Activated naive CD8-positive, alpha-beta T cell treated with anti-CD3 and anti-CD28 coated beads for 36 hours (primary cell): ENCODE measurements at regions not wholly inside any gene's neighbourhood (a gene's known extent, or its start where the extent isn't known, plus 50 kb on each side); places are given as distances from the start of the nearest gene placed in this dataset.

Experiments
- DNase-seq: peaks from one replicate; pipeline ENCODE4 v3.0.0; 2021
- H3K27ac Mint-ChIP-seq: one replicate; pipeline ENCODE4 v1.8.0; 2022; ENCODE audit warnings: mild to moderate bottlenecking, moderate library complexity, mixed read lengths
- H3K27me3 Mint-ChIP-seq: one replicate; pipeline ENCODE4 v1.8.0; 2022; ENCODE audit warnings: mild to moderate bottlenecking, mixed read lengths
- H3K36me3 Mint-ChIP-seq: one replicate; pipeline ENCODE4 v1.8.0; 2021; ENCODE audit warnings: mild to moderate bottlenecking, mixed read lengths
- H3K4me1 Mint-ChIP-seq: one replicate; pipeline ENCODE4 v1.8.0; 2021; ENCODE audit warnings: mixed read lengths
- H3K4me3 Mint-ChIP-seq: one replicate; pipeline ENCODE4 v1.8.0; 2022; ENCODE audit warnings: mild to moderate bottlenecking, moderate library complexity, mixed read lengths
- H3K9me3 Mint-ChIP-seq: one replicate; pipeline ENCODE4 v1.8.0; 2022; ENCODE audit warnings: mixed read lengths

DNA sequence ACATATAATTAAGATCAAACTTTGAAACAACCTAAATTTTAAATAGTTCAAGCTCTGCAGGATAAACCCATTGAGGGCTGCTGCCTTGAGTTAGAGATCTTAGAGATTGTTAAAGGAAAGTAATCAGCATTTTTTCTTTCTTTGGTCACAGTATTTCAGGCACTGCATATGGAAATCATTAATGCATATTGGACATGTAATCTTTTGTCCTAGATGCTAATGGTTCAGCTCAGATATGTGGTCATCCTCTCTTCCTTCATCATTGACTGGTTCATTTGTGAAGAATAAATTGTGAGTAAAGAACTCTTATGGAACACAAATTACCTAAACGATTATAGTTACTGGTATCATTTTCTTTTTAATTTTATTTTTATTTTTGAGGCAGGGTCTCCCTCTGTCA lies 82.0 kb upstream of the PRLR start:
- H3K4me3 Mint-ChIP-seq, result no peak overlapping the region
- H3K36me3 Mint-ChIP-seq, result no peaks in the 10 kb centered on the region
- no peak overlapping the region for H3K27ac Mint-ChIP-seq
- H3K9me3 Mint-ChIP-seq, result no peaks in the 10 kb centered on the region
- H3K4me1 Mint-ChIP-seq, result peaks cover 3% of the 10 kb centered on the region
- H3K27me3 Mint-ChIP-seq, result peaks cover 36% of the 10 kb centered on the region
- no peak for DNase-seq

DNA sequence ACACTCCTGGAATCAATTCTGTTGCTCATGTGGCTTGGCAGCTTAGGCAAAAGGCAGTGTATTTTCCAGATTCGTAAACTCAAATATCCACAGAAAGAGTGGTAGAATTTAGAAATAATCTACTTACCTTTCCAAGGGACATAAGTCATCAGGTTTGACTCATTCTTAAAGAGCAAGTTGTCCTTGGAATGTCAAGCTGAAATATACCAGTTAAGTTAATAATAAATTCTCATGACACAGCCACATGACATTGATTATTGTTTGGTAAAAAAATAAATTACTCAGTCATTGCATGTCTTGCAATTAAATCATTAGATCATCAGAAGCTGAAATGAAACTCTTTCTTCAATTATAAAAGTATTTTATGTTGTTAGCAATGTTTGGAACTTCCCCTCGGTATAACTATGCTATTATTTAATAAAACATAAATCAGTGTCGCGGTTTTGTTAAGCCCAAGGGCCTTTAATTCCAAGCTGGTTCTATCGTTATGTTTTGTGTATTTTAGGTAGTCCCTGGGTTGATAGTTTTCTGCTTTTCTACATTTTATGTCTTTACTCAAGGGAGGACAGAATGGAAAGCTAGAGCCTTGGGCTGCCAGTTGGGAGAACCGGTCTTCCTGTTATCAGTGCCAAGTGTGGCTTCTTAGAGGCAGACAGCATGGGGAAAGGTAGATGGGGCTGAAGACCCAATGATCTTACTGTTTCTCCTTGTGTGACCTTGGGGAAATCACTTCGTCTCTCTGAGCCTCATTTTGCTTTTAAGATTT lies 79.3 kb upstream of the PRLR start:
- Mint-ChIP-seq H3K9me3 (no peaks in the 10 kb centered on the region), H3K4me3 (no peak overlapping the region), H3K27ac (no peak overlapping the region)

DNA sequence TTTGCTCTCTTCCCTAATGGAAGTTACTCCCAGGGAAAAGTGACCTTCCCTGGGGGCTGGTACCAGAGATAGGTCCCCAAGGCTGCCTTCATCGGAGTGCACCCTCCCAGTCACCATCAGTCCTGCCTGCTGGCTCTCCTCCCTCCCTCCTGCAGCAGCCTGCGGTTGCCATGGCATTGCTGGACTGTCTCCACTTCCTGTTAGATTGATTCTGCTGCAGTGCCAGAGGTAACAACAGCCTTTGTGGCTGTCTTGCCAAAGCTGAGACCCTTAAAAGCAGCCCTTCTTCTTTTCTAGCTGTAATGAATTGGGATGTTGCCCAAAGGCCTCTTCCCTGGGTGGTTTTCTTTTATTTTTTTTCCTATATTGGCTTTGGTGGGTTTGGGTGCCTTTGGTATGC lies 78.1 kb upstream of the PRLR start:
- Mint-ChIP-seq H3K36me3 (no peaks in the 10 kb centered on the region), H3K9me3 (no peaks in the 10 kb centered on the region), H3K27ac (no peak overlapping the region), H3K4me1 (no peaks in the 10 kb centered on the region), H3K4me3 (no peak overlapping the region), H3K27me3 (peaks cover 44% of the 10 kb centered on the region)
- no peak for DNase-seq

More for the DNA sequence above, 79.3 kb upstream of the PRLR start:
- DNase-seq, result no peak
- Mint-ChIP-seq H3K27me3 (peaks cover 49% of the 10 kb centered on the region), H3K36me3 (no peaks in the 10 kb centered on the region), H3K4me1 (no peaks in the 10 kb centered on the region)

DNA sequence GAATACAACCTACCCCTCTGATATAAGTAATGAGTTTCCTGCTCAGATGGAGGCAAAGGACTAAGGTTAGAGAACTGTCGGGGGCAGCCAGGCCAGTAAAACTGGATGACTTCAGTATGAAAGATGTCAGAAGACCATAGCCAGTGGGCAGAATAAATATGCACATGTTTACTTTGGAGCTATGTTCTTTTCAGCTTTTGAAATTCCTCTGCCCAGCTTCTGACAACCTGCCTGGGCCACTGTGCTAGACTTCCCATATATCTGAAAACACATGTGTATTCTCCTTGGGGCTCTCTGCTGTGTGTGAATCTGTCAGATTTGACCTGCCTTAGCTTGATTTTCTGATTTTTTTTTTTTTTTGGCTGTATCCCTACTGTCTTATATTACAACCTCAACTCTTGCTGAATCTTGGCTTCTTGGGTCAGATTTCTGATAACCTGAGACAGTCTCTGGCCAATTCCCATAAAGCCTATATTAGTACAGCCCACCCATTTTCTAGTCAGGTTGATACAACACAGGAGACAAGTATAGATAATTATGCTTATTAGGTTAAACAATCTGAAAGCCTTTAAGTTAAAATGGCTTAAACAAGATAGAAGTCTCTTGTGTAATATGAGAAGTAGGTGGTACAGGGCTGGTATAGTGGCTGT lies 76.6 kb upstream of the PRLR start:
- H3K27ac Mint-ChIP-seq, result no peak overlapping the region
- H3K9me3 Mint-ChIP-seq, result no peaks in the 10 kb centered on the region
- DNase-seq, result no peak
- H3K36me3 Mint-ChIP-seq, result no peaks in the 10 kb centered on the region
- H3K27me3 Mint-ChIP-seq, result peaks cover 42% of the 10 kb centered on the region
- no peaks in the 10 kb centered on the region for H3K4me1 Mint-ChIP-seq
- H3K4me3 Mint-ChIP-seq, result no peak overlapping the region

DNA sequence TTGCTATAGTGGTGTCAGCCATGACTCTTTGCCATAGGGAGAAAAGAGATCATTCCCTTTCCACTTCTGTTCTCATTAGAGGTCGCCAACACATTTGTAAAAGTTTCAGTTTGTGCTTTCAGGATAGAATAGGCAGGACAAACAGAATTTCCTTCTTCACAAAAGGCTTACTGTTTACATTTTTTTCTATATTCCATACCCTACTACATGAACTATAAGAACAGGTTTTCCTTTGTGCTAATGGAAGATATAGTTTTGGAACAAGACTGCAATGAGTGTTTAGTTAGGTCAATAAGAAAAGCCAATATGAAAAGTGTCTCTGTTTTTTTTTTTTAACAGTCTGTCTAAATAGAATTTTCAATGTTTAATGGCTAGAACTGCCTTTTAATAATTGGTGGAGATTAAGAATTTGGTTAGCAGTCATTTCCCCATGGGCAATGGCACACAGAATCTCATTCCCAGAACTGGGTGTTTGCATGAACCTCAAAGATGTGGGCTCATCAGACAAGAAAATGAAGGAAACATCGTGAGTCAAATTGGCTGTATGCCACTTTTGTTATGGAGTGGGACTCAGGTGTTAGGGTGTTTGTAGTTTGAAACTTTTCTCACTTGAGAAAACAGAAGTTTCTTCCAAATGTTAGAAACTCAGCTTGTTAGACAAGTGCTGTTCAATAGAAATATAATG lies 75.2 kb upstream of the PRLR start:
- H3K27me3 Mint-ChIP-seq, result peaks cover 41% of the 10 kb centered on the region
- H3K36me3 Mint-ChIP-seq, result no peaks in the 10 kb centered on the region
- H3K4me1 Mint-ChIP-seq, result no peaks in the 10 kb centered on the region
- DNase-seq, result no peak
- no peak overlapping the region for H3K4me3 Mint-ChIP-seq
- no peaks in the 10 kb centered on the region for H3K9me3 Mint-ChIP-seq
- no peak overlapping the region for H3K27ac Mint-ChIP-seq

DNA sequence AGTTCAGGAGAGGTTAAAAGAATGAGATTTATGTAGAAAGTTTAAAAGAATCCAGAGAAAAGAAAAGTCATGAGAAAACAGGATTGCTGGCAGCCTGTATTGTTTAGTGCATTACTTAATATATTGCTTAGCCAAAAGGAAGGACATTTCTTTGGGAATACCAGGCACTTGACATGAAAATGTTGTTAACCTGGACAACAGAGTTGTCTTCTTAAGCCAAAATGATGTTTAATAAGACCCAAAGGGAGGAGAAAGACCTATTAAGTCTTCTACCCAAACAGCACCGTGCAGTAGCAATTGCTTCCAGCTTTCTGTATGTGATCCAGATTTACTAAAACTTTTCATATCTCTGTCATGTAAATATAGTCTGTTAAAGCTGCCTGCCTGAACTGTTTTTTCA lies 74.0 kb upstream of the PRLR start:
- Mint-ChIP-seq H3K27ac (no peak overlapping the region), H3K27me3 (peaks cover 46% of the 10 kb centered on the region), H3K4me1 (no peaks in the 10 kb centered on the region), H3K36me3 (no peaks in the 10 kb centered on the region), H3K4me3 (no peak overlapping the region), H3K9me3 (no peaks in the 10 kb centered on the region)
- no peak for DNase-seq

DNA sequence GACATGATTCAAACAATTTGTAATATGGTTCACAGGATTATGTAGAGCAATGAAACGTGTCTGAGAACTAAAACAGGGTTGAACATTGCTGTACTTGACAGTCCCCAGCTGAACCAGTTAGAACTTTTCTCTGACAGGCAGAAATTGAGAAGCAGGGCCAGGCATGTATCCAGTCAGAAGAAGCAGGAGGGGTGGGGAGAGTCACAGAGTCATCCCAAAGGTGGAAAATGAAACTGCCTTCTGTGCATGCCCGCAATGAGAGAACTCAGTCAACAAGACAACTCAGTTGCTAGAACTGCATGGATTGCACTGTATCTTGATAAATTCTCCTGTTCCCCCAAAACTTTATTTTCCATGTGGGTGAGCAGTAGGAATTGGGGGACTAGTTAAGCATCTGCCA lies 72.9 kb upstream of the PRLR start:
- H3K4me1 Mint-ChIP-seq, result no peaks in the 10 kb centered on the region
- no peak overlapping the region for H3K4me3 Mint-ChIP-seq
- H3K27me3 Mint-ChIP-seq, result peaks cover 44% of the 10 kb centered on the region
- no peaks in the 10 kb centered on the region for H3K9me3 Mint-ChIP-seq
- DNase-seq, result no peak
- H3K36me3 Mint-ChIP-seq, result no peaks in the 10 kb centered on the region
- no peak overlapping the region for H3K27ac Mint-ChIP-seq

DNA sequence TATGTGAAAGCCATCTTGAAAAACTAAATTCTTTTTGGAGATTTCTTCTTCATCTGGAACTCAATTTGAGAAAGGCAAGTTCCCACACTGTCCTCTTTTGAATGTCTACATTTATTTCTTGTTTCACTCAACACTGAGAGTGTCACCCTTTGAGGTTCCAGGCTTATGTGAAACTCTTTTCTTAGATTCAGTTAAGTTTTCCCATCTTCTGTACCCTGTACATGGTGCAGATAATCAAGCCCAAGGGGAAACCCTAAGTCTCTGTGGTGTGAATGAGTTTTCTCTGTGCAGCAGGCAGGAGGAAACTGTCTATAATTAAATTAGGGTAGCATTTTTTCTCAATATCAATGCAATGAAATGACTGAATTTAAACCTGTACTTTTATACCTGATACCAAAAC lies 72.3 kb upstream of the PRLR start:
- DNase-seq, result no peak
- H3K4me1 Mint-ChIP-seq, result no peaks in the 10 kb centered on the region
- H3K27ac Mint-ChIP-seq, result no peak overlapping the region

DNA sequence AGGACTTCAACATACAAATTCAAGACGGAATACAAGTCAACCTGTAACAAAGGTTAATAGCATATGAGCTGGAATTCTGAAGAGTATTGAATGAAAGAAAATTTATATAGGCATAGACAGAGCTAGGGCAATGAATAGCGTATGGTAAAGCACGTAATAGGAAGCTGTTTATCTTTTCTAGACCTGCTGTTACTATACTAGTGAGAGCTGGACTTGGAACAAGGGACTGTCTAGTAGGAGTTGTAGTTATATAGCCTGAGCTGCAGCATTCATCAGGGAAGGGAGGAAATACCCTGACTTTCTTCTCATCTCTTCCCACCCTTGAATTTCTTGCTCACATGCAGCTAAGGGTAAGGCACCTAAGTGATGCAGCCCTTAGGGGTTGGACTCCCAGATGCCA lies 67.5 kb upstream of the PRLR start:
- no peak overlapping the region for H3K27ac Mint-ChIP-seq
- DNase-seq, result no peak
- H3K36me3 Mint-ChIP-seq, result no peaks in the 10 kb centered on the region
- peaks cover 2% of the 10 kb centered on the region for H3K9me3 Mint-ChIP-seq
- no peak overlapping the region for H3K4me3 Mint-ChIP-seq
- H3K4me1 Mint-ChIP-seq, result no peaks in the 10 kb centered on the region
- peaks cover 25% of the 10 kb centered on the region for H3K27me3 Mint-ChIP-seq

More for the DNA sequence above, 72.3 kb upstream of the PRLR start:
- no peak overlapping the region for H3K4me3 Mint-ChIP-seq
- H3K27me3 Mint-ChIP-seq, result peaks cover 44% of the 10 kb centered on the region
- no peaks in the 10 kb centered on the region for H3K36me3 Mint-ChIP-seq
- H3K9me3 Mint-ChIP-seq, result no peaks in the 10 kb centered on the region

DNA sequence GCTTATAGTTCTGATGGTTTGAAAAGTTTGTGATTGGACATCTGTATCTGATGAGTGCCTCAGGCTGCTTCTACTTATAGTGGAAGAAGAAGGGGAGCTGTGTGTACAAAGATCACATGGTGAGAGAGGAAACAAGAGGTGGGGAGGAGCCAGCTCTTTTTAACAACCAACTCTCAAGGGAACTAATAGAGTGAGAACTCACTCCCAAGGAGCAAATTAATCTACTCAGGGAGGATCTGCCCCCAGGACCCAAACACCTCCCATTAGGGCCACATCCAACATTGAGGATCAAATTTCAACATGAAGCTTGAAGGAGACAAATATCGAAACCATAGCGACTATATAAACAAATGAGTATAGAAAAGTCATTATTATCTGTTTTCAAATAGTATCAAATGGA lies 64.7 kb upstream of the PRLR start:
- Mint-ChIP-seq H3K27me3 (peaks cover 12% of the 10 kb centered on the region), H3K4me1 (no peaks in the 10 kb centered on the region), H3K27ac (no peak overlapping the region), H3K4me3 (no peak overlapping the region), H3K9me3 (peaks cover 2% of the 10 kb centered on the region), H3K36me3 (no peaks in the 10 kb centered on the region)
- no peak for DNase-seq

DNA sequence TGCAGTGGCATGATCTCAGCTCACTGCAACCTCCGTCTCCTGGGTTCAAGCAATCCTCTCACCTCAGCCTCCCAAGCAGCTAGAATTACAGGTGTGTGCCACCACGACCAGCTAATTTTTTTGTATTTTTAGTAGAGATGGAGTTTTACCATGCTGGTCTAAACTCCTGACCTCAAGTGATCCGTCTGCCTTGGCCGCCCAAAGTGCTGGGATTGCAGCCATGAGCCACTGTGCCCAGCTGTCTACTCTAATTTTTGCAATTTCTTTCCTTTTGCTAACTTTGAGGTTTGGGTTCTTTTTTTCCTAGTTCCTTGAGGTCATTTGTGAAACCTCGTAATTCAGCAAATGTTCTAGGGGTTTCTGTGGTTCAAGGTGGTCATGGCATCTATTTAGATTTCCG lies 63.7 kb upstream of the PRLR start:
- Mint-ChIP-seq H3K4me1 (no peaks in the 10 kb centered on the region), H3K36me3 (no peaks in the 10 kb centered on the region), H3K9me3 (peaks cover 2% of the 10 kb centered on the region), H3K27me3 (peaks cover 7% of the 10 kb centered on the region), H3K27ac (no peak overlapping the region), H3K4me3 (no peak overlapping the region)
- DNase-seq, result no peak

DNA sequence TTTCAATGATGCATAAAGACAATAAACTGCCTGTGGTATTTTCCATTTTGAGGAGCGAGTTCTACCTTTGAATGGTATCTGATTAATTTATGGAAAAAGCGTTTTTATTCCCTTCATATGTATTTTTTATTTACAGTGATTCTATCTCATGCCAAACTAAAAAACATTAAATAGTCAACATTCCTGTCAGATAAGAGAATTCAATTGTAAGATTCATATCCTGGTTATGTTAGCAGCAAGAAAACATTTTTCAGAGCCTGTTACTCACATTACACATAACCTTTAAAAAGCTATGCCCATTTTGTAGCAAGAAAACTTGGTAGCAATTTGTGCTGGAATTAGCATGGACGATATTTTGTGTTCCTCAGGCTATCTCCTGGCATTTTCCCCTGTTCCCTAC lies 55.1 kb upstream of the PRLR start:
- Mint-ChIP-seq H3K4me3 (no peak overlapping the region), H3K36me3 (no peaks in the 10 kb centered on the region)

DNA sequence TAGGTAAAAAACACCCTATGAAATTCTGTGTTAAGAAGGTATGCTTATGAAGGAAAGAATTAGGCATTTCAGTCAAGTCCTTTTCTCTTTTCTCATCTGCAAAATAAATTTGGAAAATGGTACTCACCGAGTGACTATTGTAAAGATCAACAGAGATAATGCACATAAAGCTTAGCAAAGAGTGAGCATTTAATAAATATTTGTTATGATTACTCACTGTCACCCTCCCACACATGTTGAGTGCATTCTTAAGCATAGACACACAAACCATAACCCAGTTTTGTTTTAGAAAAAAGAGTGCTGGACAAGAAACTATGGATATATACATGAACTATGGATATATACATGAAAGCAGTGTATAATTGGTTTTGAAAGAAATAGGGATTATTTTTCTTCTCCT lies 54.7 kb upstream of the PRLR start:
- no peak for DNase-seq
- Mint-ChIP-seq H3K36me3 (no peaks in the 10 kb centered on the region), H3K4me1 (no peaks in the 10 kb centered on the region), H3K27me3 (peaks cover 6% of the 10 kb centered on the region), H3K27ac (no peak overlapping the region), H3K9me3 (no peaks in the 10 kb centered on the region), H3K4me3 (no peak overlapping the region)

More for the DNA sequence above, 55.1 kb upstream of the PRLR start:
- Mint-ChIP-seq H3K4me1 (no peaks in the 10 kb centered on the region), H3K27me3 (peaks cover 6% of the 10 kb centered on the region), H3K27ac (no peak overlapping the region), H3K9me3 (no peaks in the 10 kb centered on the region)
- DNase-seq, result no peak

DNA sequence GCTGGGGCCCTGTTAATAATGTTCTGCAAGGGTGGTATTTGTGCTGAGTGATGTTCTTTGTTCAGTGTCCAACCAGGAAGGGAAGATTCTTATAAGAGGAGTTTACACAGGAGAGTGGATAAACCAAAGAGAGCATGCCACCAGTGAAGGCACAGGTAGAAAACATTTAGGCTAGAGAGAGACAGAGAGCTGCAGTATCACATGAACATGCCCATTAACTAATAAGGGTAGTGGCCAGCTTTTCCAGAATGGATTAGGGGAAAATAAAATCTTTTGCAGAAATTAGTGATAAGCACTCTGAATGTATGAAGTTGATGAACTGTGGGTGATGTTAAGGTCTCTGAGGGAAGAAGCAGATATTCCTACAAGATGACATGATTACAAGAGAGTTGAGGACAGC lies 54.1 kb upstream of the PRLR start:
- Mint-ChIP-seq H3K27ac (no peak overlapping the region), H3K4me1 (no peaks in the 10 kb centered on the region), H3K36me3 (no peaks in the 10 kb centered on the region), H3K4me3 (no peak overlapping the region), H3K27me3 (peaks cover 8% of the 10 kb centered on the region), H3K9me3 (no peaks in the 10 kb centered on the region)
- DNase-seq, result no peak

DNA sequence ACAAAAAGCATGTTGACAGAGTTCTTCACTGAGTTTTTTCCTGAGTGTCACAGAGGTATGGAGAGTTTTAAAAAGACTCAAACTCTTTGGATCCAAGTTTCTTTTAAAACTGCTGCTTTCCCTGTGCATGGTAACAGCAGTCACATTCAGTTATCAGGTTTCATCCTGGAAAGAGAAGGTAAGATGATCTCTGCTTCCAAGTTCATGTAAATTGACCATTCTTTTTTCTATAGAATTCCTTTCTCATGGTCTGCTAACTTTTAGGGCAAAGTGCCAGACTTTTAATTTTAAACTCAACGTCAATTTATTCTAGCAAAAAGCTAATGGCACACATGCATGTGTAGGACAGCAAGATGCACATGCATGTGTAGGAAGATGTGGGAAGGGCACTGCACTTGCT lies 52.5 kb upstream of the PRLR start:
- peaks cover 15% of the 10 kb centered on the region for H3K27me3 Mint-ChIP-seq
- no peak overlapping the region for H3K27ac Mint-ChIP-seq
- no peaks in the 10 kb centered on the region for H3K36me3 Mint-ChIP-seq
- H3K4me1 Mint-ChIP-seq, result no peaks in the 10 kb centered on the region
- DNase-seq, result no peak
- H3K9me3 Mint-ChIP-seq, result no peaks in the 10 kb centered on the region
- H3K4me3 Mint-ChIP-seq, result no peak overlapping the region

DNA sequence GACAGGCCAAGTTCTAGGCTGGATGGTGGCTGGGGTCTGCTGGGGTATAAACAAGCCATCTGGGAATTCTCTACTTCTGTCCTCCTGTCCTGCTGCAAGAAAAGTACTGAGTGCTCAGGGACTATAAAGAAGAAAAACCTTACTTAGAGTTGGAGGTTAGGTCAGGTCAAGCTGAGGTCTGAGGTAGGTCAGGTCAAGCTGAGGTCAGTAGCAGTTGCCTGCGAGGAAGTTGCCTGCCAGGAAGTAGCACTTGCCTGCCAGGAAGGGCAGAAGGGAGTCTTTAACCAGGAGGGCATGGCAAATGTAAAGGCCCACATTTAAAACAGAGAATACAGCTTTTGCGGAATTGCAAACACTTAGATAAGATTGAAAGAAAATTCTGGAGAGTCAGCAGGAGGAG lies 51.3 kb upstream of the PRLR start:
- DNase-seq, result no peak
- H3K4me3 Mint-ChIP-seq, result no peak overlapping the region
- H3K27me3 Mint-ChIP-seq, result peaks cover 10% of the 10 kb centered on the region
- no peaks in the 10 kb centered on the region for H3K36me3 Mint-ChIP-seq
- no peaks in the 10 kb centered on the region for H3K4me1 Mint-ChIP-seq
- H3K9me3 Mint-ChIP-seq, result no peaks in the 10 kb centered on the region
- H3K27ac Mint-ChIP-seq, result no peak overlapping the region
